GM23338 (cell line): ENCODE measurements at regions not wholly inside any gene's neighbourhood (a gene's known extent, or its start where the extent isn't known, plus 50 kb on each side); places are given as distances from the start of the nearest gene placed in this dataset.

ENCODE experiments used
- ATAC-seq: fragments of 200-7000 bp; cut with Tn5 transposase; 3 replicates; pipeline ENCODE4 v1.9.1; 2020
- DNase-seq: peaks from one replicate; pipeline ENCODE4 v3.0.0-alpha.2; 2015; ENCODE audit warnings: low spot score
- H2AFZ ChIP-seq: fragments of 200-600 bp; sonication (generic); 2 replicates; pipeline ENCODE4 v1.8.0; 2016; ENCODE audit warnings: antibody characterized with exemption, mild to moderate bottlenecking, moderate library complexity
- H3F3A ChIP-seq: fragments of 200-600 bp; sonication (generic); replicated peaks from 2 replicates; pipeline ENCODE4 v1.8.0; 2017; ENCODE audit warnings: antibody characterized with exemption, mixed run types, low read depth
- H3K27ac ChIP-seq: fragments of 200-600 bp; sonication (generic); 2 replicates; pipeline ENCODE4 v1.6.1; 2016; ENCODE audit warnings: low read depth
- H3K27me3 ChIP-seq: fragments of 200-600 bp; sonication (generic); 2 replicates; pipeline ENCODE4 v1.8.0; 2016; ENCODE audit warnings: mild to moderate bottlenecking, mixed run types, moderate library complexity; ENCODE audit not compliant: insufficient read depth
- H3K36me3 ChIP-seq: fragments of 200-600 bp; sonication (generic); 2 replicates; pipeline ENCODE4 v1.8.0; 2016; ENCODE audit warnings: mild to moderate bottlenecking; ENCODE audit not compliant: insufficient read depth
- H3K4me1 ChIP-seq: fragments of 200-600 bp; sonication (generic); 2 replicates; pipeline ENCODE4 v1.8.0; 2016; ENCODE audit warnings: mild to moderate bottlenecking, moderate library complexity; ENCODE audit not compliant: insufficient read depth
- H3K4me2 ChIP-seq: fragments of 200-600 bp; sonication (generic); 2 replicates; pipeline ENCODE4 v1.7.1; 2017; ENCODE audit warnings: mixed run types
- H3K4me3 ChIP-seq: fragments of 200-600 bp; sonication (generic); 2 replicates; pipeline ENCODE4 v1.6.1; 2016; ENCODE audit warnings: mixed run types
- H3K79me2 ChIP-seq: fragments of 200-600 bp; sonication (generic); replicated peaks from 2 replicates; pipeline ENCODE4 v1.8.0; 2017; ENCODE audit warnings: mild to moderate bottlenecking; ENCODE audit not compliant: insufficient read depth
- H3K9me2 ChIP-seq: fragments of 200-600 bp; sonication (generic); 2 replicates; pipeline ENCODE4 v1.8.0; 2017; ENCODE audit not compliant: insufficient read depth
- H4K20me1 ChIP-seq: fragments of 200-600 bp; sonication (generic); replicated peaks from 2 replicates; pipeline ENCODE4 v1.8.0; 2017; ENCODE audit warnings: mild to moderate bottlenecking; ENCODE audit not compliant: insufficient read depth
- H3K27ac Mint-ChIP-seq: 2 replicates; pipeline ENCODE4 v1.8.0; 2020; ENCODE audit warnings: inconsistent platforms, mild to moderate bottlenecking, moderate library complexity, mixed read lengths
- H3K27me3 Mint-ChIP-seq: 3 replicates; pipeline ENCODE4 v1.8.0; 2022; ENCODE audit warnings: low read depth, mild to moderate bottlenecking, moderate library complexity, mixed read lengths, inconsistent platforms; ENCODE audit not compliant: insufficient read depth, poor library complexity
- H3K36me3 Mint-ChIP-seq: 3 replicates; pipeline ENCODE4 v1.8.0; 2021; ENCODE audit warnings: low read depth, mild to moderate bottlenecking, inconsistent platforms, moderate library complexity, mixed read lengths
- H3K4me1 Mint-ChIP-seq: 3 replicates; pipeline ENCODE4 v1.8.0; 2020; ENCODE audit warnings: mild to moderate bottlenecking, inconsistent platforms, mixed read lengths
- H3K4me3 Mint-ChIP-seq: 3 replicates; pipeline ENCODE4 v1.8.0; 2021; ENCODE audit warnings: moderate library complexity, mild to moderate bottlenecking, inconsistent platforms, mixed read lengths
- H3K9me3 Mint-ChIP-seq: 3 replicates; pipeline ENCODE4 v1.8.0; 2020; ENCODE audit warnings: moderate library complexity, mild to moderate bottlenecking, inconsistent platforms, mixed read lengths
- ETS1 ChIP-seq: IDR thresholded peaks from 2 replicates; pipeline ENCODE4 v1.6.1; 2016; ENCODE audit warnings: antibody characterized with exemption
- EZH2 ChIP-seq: fragments of 200-600 bp; sonication (generic); IDR thresholded peaks from one replicate; pipeline ENCODE4 v1.8.0; 2017; ENCODE audit warnings: antibody characterized with exemption, mild to moderate bottlenecking, low read depth; ENCODE audit not compliant: unreplicated experiment
- EZH2phosphoT487 ChIP-seq: fragments of 200-600 bp; sonication (generic); IDR thresholded peaks from one replicate; pipeline ENCODE4 v1.8.1; 2018; ENCODE audit warnings: antibody characterized with exemption; ENCODE audit not compliant: unreplicated experiment
- STAT1 ChIP-seq: IDR thresholded peaks from one replicate; pipeline ENCODE4 v1.6.1; 2016; ENCODE audit warnings: antibody characterized with exemption; ENCODE audit not compliant: unreplicated experiment
- ZNF114 ChIP-seq: fragments of 250-450 bp; sonication (Bioruptor Pico); IDR thresholded peaks from 2 replicates; pipeline ENCODE4 v1.5.0; 2020; ENCODE audit warnings: mild to moderate bottlenecking, moderate library complexity
- ZNF331 ChIP-seq: fragments of 250-450 bp; sonication (Bioruptor Pico); IDR thresholded peaks from 2 replicates; pipeline ENCODE4 v1.5.0; 2020; ENCODE audit warnings: low read depth, mild to moderate bottlenecking, moderate library complexity
- ZNF462 ChIP-seq: fragments of 250-450 bp; sonication (Bioruptor Pico); IDR thresholded peaks from 2 replicates; pipeline ENCODE4 v1.5.0; 2020; ENCODE audit warnings: mild to moderate bottlenecking, moderate library complexity

- TF ChIP-seq ZNF462 (CRISPR knock-in tag) (no peak), EZH2phosphoT487 (no peak)
Observed at GRCh38 chr5:163941079-163941478, 435.7 kb downstream of the MAT2B start (continued).

- Histone ChIP-seq H3F3A (no peaks in the 10 kb centered on the region), H3K4me3 (no peak overlapping the region), H4K20me1 (no peaks in the 10 kb centered on the region), H3K4me1 (no peaks in the 10 kb centered on the region), H2AFZ (no peak overlapping the region), H3K27ac (no peak overlapping the region), H3K4me2 (no peak overlapping the region), H3K27me3 (no peaks in the 10 kb centered on the region), H3K79me2 (no peaks in the 10 kb centered on the region), H3K9me2 (no peaks in the 10 kb centered on the region), H3K36me3 (no peaks in the 10 kb centered on the region)
- Mint-ChIP-seq H3K27me3 (no peaks in the 10 kb centered on the region), H3K27ac (no peak overlapping the region), H3K9me3 (no peaks in the 10 kb centered on the region), H3K4me3 (no peak overlapping the region), H3K4me1 (no peaks in the 10 kb centered on the region), H3K36me3 (no peaks in the 10 kb centered on the region)
- ATAC-seq: no peak
- no peak for DNase-seq
- TF ChIP-seq STAT1: no peak
- TF ChIP-seq ETS1: no peak
- TF ChIP-seq ZNF462 (CRISPR knock-in tag): no peak
- TF ChIP-seq ZNF331 (CRISPR knock-in tag): no peak
- TF ChIP-seq ZNF114 (CRISPR knock-in tag): no peak
- TF ChIP-seq EZH2: no peak
Observed at GRCh38 chr5:163943546-163943945, 438.1 kb downstream of the MAT2B start.
